ENCODE measurements at regions not wholly inside any gene's neighbourhood (a gene's known extent, or its start where the extent isn't known, plus 50 kb on each side); places are given as distances from the start of the nearest gene placed in this dataset.

- H3K27ac Mint-ChIP-seq: no peak overlapping the region
- ATAC-seq (no peak), DNase-seq (no peak)
- H3K36me3 Mint-ChIP-seq (ENCODE audit: low read depth): no peaks in the 10 kb centered on the region
- peaks cover 2% of the 10 kb centered on the region for H3K4me1 Mint-ChIP-seq
- H3K27me3 Mint-ChIP-seq: peaks cover 39% of the 10 kb centered on the region
- no peaks in the 10 kb centered on the region for H3K9me3 ChIP-seq (ENCODE audit: control insufficient read depth, low read length, poor library complexity, severe bottlenecking)
- no peak overlapping the region for H3K4me3 Mint-ChIP-seq
Observed at GRCh38 chr11:70575396-70576060, 177.2 kb downstream of the CTTN start.

- H3K4me1 Mint-ChIP-seq: peaks cover 2% of the 10 kb centered on the region
- H3K27ac Mint-ChIP-seq: no peak overlapping the region
- DNase-seq (no peak), ATAC-seq (no peak)
- H3K4me3 Mint-ChIP-seq: no peak overlapping the region
- no peaks in the 10 kb centered on the region for H3K9me3 ChIP-seq (ENCODE audit: control insufficient read depth, low read length, poor library complexity, severe bottlenecking)
- peaks cover 30% of the 10 kb centered on the region for H3K27me3 Mint-ChIP-seq
- H3K36me3 Mint-ChIP-seq (ENCODE audit: low read depth): no peaks in the 10 kb centered on the region
Observed at GRCh38 chr11:70577258-70577603, 178.9 kb downstream of the CTTN start.

GRCh38 chr11:70577948-70578347 is 179.6 kb downstream of the CTTN start:
- peaks cover 2% of the 10 kb centered on the region for H3K4me1 Mint-ChIP-seq
- H3K36me3 Mint-ChIP-seq (ENCODE audit: low read depth): no peaks in the 10 kb centered on the region
- no peak for ATAC-seq
- DNase-seq: no peak
- no peak overlapping the region for H3K27ac Mint-ChIP-seq
- H3K9me3 ChIP-seq (ENCODE audit: control insufficient read depth, low read length, poor library complexity, severe bottlenecking): no peaks in the 10 kb centered on the region
- peaks cover 31% of the 10 kb centered on the region for H3K27me3 Mint-ChIP-seq
- H3K4me3 Mint-ChIP-seq: no peak overlapping the region

- peaks cover 2% of the 10 kb centered on the region for H3K36me3 Mint-ChIP-seq (ENCODE audit: low read depth)
- peaks cover 32% of the 10 kb centered on the region for H3K27me3 Mint-ChIP-seq
- no peaks in the 10 kb centered on the region for H3K9me3 ChIP-seq (ENCODE audit: control insufficient read depth, low read length, poor library complexity, severe bottlenecking)
- H3K27ac Mint-ChIP-seq: no peak overlapping the region
- no peak for DNase-seq
- peaks cover 2% of the 10 kb centered on the region for H3K4me1 Mint-ChIP-seq
- H3K4me3 Mint-ChIP-seq: no peak overlapping the region
- ATAC-seq: no peak
Observed at GRCh38 chr11:70578371-70578770, 180.0 kb downstream of the CTTN start.

GRCh38 chr11:70578831-70579230 is 180.5 kb downstream of the CTTN start:
- Mint-ChIP-seq H3K4me1 (peaks cover 2% of the 10 kb centered on the region), H3K27me3 (peaks cover 31% of the 10 kb centered on the region), H3K27ac (no peak overlapping the region), H3K36me3 (ENCODE audit: low read depth) (peaks cover 2% of the 10 kb centered on the region), H3K4me3 (no peak overlapping the region)
- ATAC-seq: no peak
- no peak for DNase-seq
- no peaks in the 10 kb centered on the region for H3K9me3 ChIP-seq (ENCODE audit: control insufficient read depth, low read length, poor library complexity, severe bottlenecking)

GRCh38 chr11:70579316-70579955 is 181.1 kb downstream of the CTTN start:
- ATAC-seq (no peak), DNase-seq (no peak)
- no peak overlapping the region for H3K27ac Mint-ChIP-seq
- H3K36me3 Mint-ChIP-seq (ENCODE audit: low read depth): peaks cover 2% of the 10 kb centered on the region
- H3K27me3 Mint-ChIP-seq: peaks cover 31% of the 10 kb centered on the region
- H3K4me3 Mint-ChIP-seq: no peak overlapping the region
- no peaks in the 10 kb centered on the region for H3K9me3 ChIP-seq (ENCODE audit: control insufficient read depth, low read length, poor library complexity, severe bottlenecking)
- H3K4me1 Mint-ChIP-seq: peaks cover under 1% of the 10 kb centered on the region

- no peaks in the 10 kb centered on the region for H3K9me3 ChIP-seq (ENCODE audit: control insufficient read depth, low read length, poor library complexity, severe bottlenecking)
- ATAC-seq: no peak
- Mint-ChIP-seq H3K27me3 (peaks cover 30% of the 10 kb centered on the region), H3K4me3 (no peak overlapping the region), H3K27ac (no peak overlapping the region), H3K4me1 (no peaks in the 10 kb centered on the region), H3K36me3 (ENCODE audit: low read depth) (peaks cover 2% of the 10 kb centered on the region)
- no peak for DNase-seq
Observed at GRCh38 chr11:70580036-70580805, 181.9 kb downstream of the CTTN start.

GRCh38 chr11:70581991-70582885 is 183.9 kb downstream of the CTTN start:
- Mint-ChIP-seq H3K4me3 (no peak overlapping the region), H3K4me1 (no peaks in the 10 kb centered on the region), H3K36me3 (ENCODE audit: low read depth) (peaks cover 4% of the 10 kb centered on the region), H3K27ac (no peak overlapping the region), H3K27me3 (peaks cover 34% of the 10 kb centered on the region)
- DNase-seq (no peak), ATAC-seq (no peak)
- no peaks in the 10 kb centered on the region for H3K9me3 ChIP-seq (ENCODE audit: control insufficient read depth, low read length, poor library complexity, severe bottlenecking)

- Mint-ChIP-seq H3K4me1 (no peaks in the 10 kb centered on the region), H3K27me3 (peaks cover 38% of the 10 kb centered on the region), H3K36me3 (ENCODE audit: low read depth) (peaks cover 4% of the 10 kb centered on the region), H3K27ac (no peak overlapping the region), H3K4me3 (no peak overlapping the region)
- no peaks in the 10 kb centered on the region for H3K9me3 ChIP-seq (ENCODE audit: control insufficient read depth, low read length, poor library complexity, severe bottlenecking)
- ATAC-seq (no peak), DNase-seq (no peak)
Observed at GRCh38 chr11:70582886-70583641, 184.7 kb downstream of the CTTN start.

- Mint-ChIP-seq H3K4me1 (no peaks in the 10 kb centered on the region), H3K4me3 (no peak overlapping the region), H3K27ac (no peak overlapping the region), H3K36me3 (ENCODE audit: low read depth) (peaks cover 4% of the 10 kb centered on the region), H3K27me3 (peaks cover 38% of the 10 kb centered on the region)
- ATAC-seq: no peak
- DNase-seq: no peak
- H3K9me3 ChIP-seq (ENCODE audit: control insufficient read depth, low read length, poor library complexity, severe bottlenecking): no peaks in the 10 kb centered on the region
Observed at GRCh38 chr11:70583781-70584218, 185.5 kb downstream of the CTTN start.

GRCh38 chr11:70584498-70585235 is 186.3 kb downstream of the CTTN start:
- Mint-ChIP-seq H3K27me3 (peaks cover 30% of the 10 kb centered on the region), H3K27ac (no peak overlapping the region), H3K4me3 (no peak overlapping the region), H3K4me1 (peaks cover 3% of the 10 kb centered on the region), H3K36me3 (ENCODE audit: low read depth) (peaks cover 4% of the 10 kb centered on the region)
- DNase-seq (no peak), ATAC-seq (no peak)
- H3K9me3 ChIP-seq (ENCODE audit: control insufficient read depth, low read length, poor library complexity, severe bottlenecking): no peaks in the 10 kb centered on the region

- H3K4me3 Mint-ChIP-seq: no peak overlapping the region
- ATAC-seq (no peak), DNase-seq (no peak)
- no peak overlapping the region for H3K27ac Mint-ChIP-seq
- H3K27me3 Mint-ChIP-seq: peaks cover 30% of the 10 kb centered on the region
- peaks cover 4% of the 10 kb centered on the region for H3K36me3 Mint-ChIP-seq (ENCODE audit: low read depth)
- peaks cover 3% of the 10 kb centered on the region for H3K4me1 Mint-ChIP-seq
- H3K9me3 ChIP-seq (ENCODE audit: control insufficient read depth, low read length, poor library complexity, severe bottlenecking): no peaks in the 10 kb centered on the region
Observed at GRCh38 chr11:70585236-70585545, 186.9 kb downstream of the CTTN start.

Data from T-helper 17 cell (primary cell).